HEK293 (cell line): ENCODE measurements at regions not wholly inside any gene's neighbourhood (a gene's known extent, or its start where the extent isn't known, plus 50 kb on each side); places are given as distances from the start of the nearest gene placed in this dataset.
"Not testable (repeated sequence)": the region's sequence is repeated elsewhere in the genome, so short reads cannot be mapped to it uniquely, and the experiment has no call there.

Experiments used
- CTCF ChIA-PET: fragments of 350-600 bp; formaldehyde crosslinking; extraction: SDS; loops from one replicate; lab custom pipeline; 2021; ENCODE audit warnings: antibody characterized with exemption; lab: Yijun Ruan, JAX
- POLR2A ChIA-PET: fragments of 300-600 bp; formaldehyde crosslinking; extraction: SDS; loops from one replicate; lab custom pipeline; 2020; ENCODE audit warnings: antibody characterized with exemption, inconsistent platforms; lab: Yijun Ruan, JAX
- H3K27ac ChIP-seq: fragments of 200-500 bp; sonication (Bioruptor generic); 2 replicates; pipeline ENCODE4 v1.5.1; 2014; ENCODE audit warnings: low read depth, low read length, control low read depth, inconsistent platforms; ENCODE audit errors: extremely low read depth
- H3K36me3 ChIP-seq, 2 experiments: fragments of 200-500 bp in 1 of 2; sonication (Bioruptor generic) in 1 of 2; 1 replicate in 1 of 2; 2 replicates in 1 of 2; pipeline ENCODE4 v1.5.1; 2014 to 2017; ENCODE audit warnings: inconsistent platforms in 2 of 2, low read length in 2 of 2; ENCODE audit not compliant: control insufficient read depth in 2 of 2, insufficient read depth in 1 of 2
- H3K4me1 ChIP-seq: fragments of 200-500 bp; sonication (Bioruptor generic); 2 replicates; pipeline ENCODE4 v1.5.1; 2014; ENCODE audit warnings: mild to moderate bottlenecking, low read length, inconsistent platforms; ENCODE audit not compliant: control insufficient read depth, insufficient read depth
- H3K4me3 ChIP-seq: 2 replicates; pipeline ENCODE4 v1.5.1; 2011; ENCODE audit warnings: low read depth, mild to moderate bottlenecking, control low read depth, low read length, moderate library complexity
- H3K9me3 ChIP-seq: fragments of 200-500 bp; sonication (Bioruptor generic); 2 replicates; pipeline ENCODE4 v1.5.1; 2014; ENCODE audit warnings: low read depth, low read length, inconsistent platforms; ENCODE audit not compliant: control insufficient read depth, insufficient read depth
- KLF16 ChIP-seq: fragments of 450-650 bp; formaldehyde crosslinking; IDR thresholded peaks from 2 replicates; pipeline ENCODE4 v1.5.1; 2017; ENCODE audit warnings: missing biosample characterization, missing genetic modification characterization
- SCRT1 ChIP-seq: fragments of 450-650 bp; formaldehyde crosslinking; IDR thresholded peaks from 2 replicates; pipeline ENCODE4 v1.5.1; 2016; ENCODE audit warnings: missing biosample characterization, missing genetic modification characterization, borderline replicate concordance
- SCRT2 ChIP-seq: fragments of 450-650 bp; formaldehyde crosslinking; IDR thresholded peaks from 2 replicates; pipeline ENCODE4 v1.5.1; 2016; ENCODE audit warnings: missing biosample characterization, missing genetic modification characterization
- ZFHX2 ChIP-seq: fragments of 450-650 bp; formaldehyde crosslinking; conservative IDR thresholded peaks from 2 replicates; pipeline ENCODE4 v1.5.1; 2016; ENCODE audit warnings: missing biosample characterization, missing genetic modification characterization
- ZNF112 ChIP-seq: fragments of 450-650 bp; formaldehyde crosslinking; IDR thresholded peaks from 2 replicates; pipeline ENCODE4 v1.5.0; 2017; ENCODE audit warnings: missing biosample characterization, missing genetic modification characterization
- ZNF148 ChIP-seq: fragments of 450-650 bp; formaldehyde crosslinking; IDR thresholded peaks from 2 replicates; pipeline ENCODE4 v1.5.0; 2017; ENCODE audit warnings: missing biosample characterization, missing genetic modification characterization, borderline replicate concordance
- ZNF157 ChIP-seq: fragments of 450-650 bp; formaldehyde crosslinking; IDR thresholded peaks from 2 replicates; pipeline ENCODE4 v1.5.1; 2016; ENCODE audit warnings: missing biosample characterization, missing genetic modification characterization
- ZNF19 ChIP-seq: fragments of 450-650 bp; formaldehyde crosslinking; IDR thresholded peaks from 2 replicates; pipeline ENCODE4; 2016; ENCODE audit warnings: missing biosample characterization, missing genetic modification characterization, low read depth
- ZNF223 ChIP-seq: fragments of 450-650 bp; formaldehyde crosslinking; IDR thresholded peaks from 2 replicates; pipeline ENCODE4 v1.5.1; 2016; ENCODE audit warnings: missing biosample characterization, missing genetic modification characterization
- ZNF23 ChIP-seq: fragments of 450-650 bp; formaldehyde crosslinking; IDR thresholded peaks from 2 replicates; pipeline ENCODE4 v1.5.1; 2016; ENCODE audit warnings: missing biosample characterization, missing genetic modification characterization, borderline replicate concordance
- ZNF274 ChIP-seq, 2 experiments: fragments of 200-500 bp in 1 of 2; fragments of 450-650 bp in 1 of 2; sonication (Bioruptor generic) in 1 of 2; formaldehyde crosslinking in 1 of 2; IDR thresholded peaks; 2 replicates each; pipeline versions ENCODE4 v1.5.1 to v1.6.1; 2014 to 2016; ENCODE audit warnings: borderline replicate concordance in 1 of 2, inconsistent platforms in 1 of 2, low read length in 1 of 2, missing biosample characterization in 1 of 2, missing genetic modification characterization in 1 of 2
- ZNF311 ChIP-seq: fragments of 450-650 bp; formaldehyde crosslinking; IDR thresholded peaks from 2 replicates; pipeline ENCODE4 v1.5.1; 2017; ENCODE audit warnings: missing biosample characterization, missing genetic modification characterization, borderline replicate concordance
- ZNF341 ChIP-seq: fragments of 450-650 bp; formaldehyde crosslinking; IDR thresholded peaks from 2 replicates; pipeline ENCODE4; 2016; ENCODE audit warnings: low read depth, missing biosample characterization, missing genetic modification characterization
- ZNF404 ChIP-seq: fragments of 450-650 bp; formaldehyde crosslinking; IDR thresholded peaks from 2 replicates; pipeline ENCODE4 v1.5.1; 2017; ENCODE audit warnings: missing biosample characterization, missing genetic modification characterization
- ZNF548 ChIP-seq: fragments of 450-650 bp; formaldehyde crosslinking; IDR thresholded peaks from 2 replicates; pipeline ENCODE4 v1.5.1; 2016; ENCODE audit warnings: missing biosample characterization, missing genetic modification characterization
- ZNF639 ChIP-seq: fragments of 450-650 bp; formaldehyde crosslinking; IDR thresholded peaks from 2 replicates; pipeline ENCODE4 v1.5.1; 2016; ENCODE audit warnings: missing biosample characterization, missing genetic modification characterization
- ZSCAN16 ChIP-seq: fragments of 450-650 bp; formaldehyde crosslinking; IDR thresholded peaks from 2 replicates; pipeline ENCODE4 v1.5.1; 2016; ENCODE audit warnings: missing biosample characterization, missing genetic modification characterization
- ZSCAN30 ChIP-seq: fragments of 450-650 bp; IDR thresholded peaks from 2 replicates; pipeline ENCODE4 v1.5.1; 2018; ENCODE audit warnings: missing biosample characterization, mild to moderate bottlenecking, missing genetic modification characterization, moderate library complexity
- TF ChIP-seq, protein P1 (sequence below): fragments of 450-650 bp; formaldehyde crosslinking; IDR thresholded peaks from 2 replicates; pipeline ENCODE4 v1.5.1; 2017; ENCODE audit warnings: missing biosample characterization, missing genetic modification characterization
- TF ChIP-seq, protein P2 (sequence below): fragments of 450-650 bp; formaldehyde crosslinking; IDR thresholded peaks from 2 replicates; pipeline ENCODE4 v1.5.1; 2016; ENCODE audit warnings: missing biosample characterization, missing genetic modification characterization
- TF ChIP-seq, protein P3 (sequence below): IDR thresholded peaks from 2 replicates; pipeline ENCODE4 v1.6.1; 2011; ENCODE audit warnings: mild to moderate bottlenecking, low read depth, low read length, borderline replicate concordance

DNA sequence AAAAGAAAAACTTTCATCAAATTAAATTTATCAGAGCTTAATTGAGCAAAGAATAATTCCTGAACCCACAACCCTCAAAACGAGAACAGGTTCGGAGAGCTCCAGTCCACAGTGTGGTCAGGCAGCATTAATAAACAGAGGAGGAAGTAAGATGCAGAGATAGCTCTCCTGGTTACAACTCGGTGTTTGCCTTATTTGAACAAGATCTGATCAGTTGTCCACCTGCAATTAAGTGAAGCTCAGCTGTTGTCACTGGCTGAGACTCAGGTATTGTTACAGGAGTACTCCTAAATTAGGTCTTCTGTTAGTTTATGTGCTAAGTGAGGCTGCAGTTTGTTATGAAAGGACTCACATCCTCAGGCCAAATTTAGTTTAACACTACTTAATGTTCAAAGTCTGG, 451.4 kb upstream of the PDE3A start (continued):
- TF ChIP-seq ZNF148 (tag by site-specific recombination) (no peak), ZNF548 (tag by site-specific recombination) (no peak), KLF16 (tag by site-specific recombination) (no peak), ZNF157 (no peak), ZNF404 (no peak), ZNF23 (tag by site-specific recombination) (no peak), SCRT2 (tag by site-specific recombination) (no peak)
- TF ChIP-seq, protein P1, sequence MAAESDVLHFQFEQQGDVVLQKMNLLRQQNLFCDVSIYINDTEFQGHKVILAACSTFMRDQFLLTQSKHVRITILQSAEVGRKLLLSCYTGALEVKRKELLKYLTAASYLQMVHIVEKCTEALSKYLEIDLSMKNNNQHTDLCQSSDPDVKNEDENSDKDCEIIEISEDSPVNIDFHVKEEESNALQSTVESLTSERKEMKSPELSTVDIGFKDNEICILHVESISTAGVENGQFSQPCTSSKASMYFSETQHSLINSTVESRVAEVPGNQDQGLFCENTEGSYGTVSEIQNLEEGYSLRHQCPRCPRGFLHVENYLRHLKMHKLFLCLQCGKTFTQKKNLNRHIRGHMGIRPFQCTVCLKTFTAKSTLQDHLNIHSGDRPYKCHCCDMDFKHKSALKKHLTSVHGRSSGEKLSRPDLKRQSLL: no peak

DNA sequence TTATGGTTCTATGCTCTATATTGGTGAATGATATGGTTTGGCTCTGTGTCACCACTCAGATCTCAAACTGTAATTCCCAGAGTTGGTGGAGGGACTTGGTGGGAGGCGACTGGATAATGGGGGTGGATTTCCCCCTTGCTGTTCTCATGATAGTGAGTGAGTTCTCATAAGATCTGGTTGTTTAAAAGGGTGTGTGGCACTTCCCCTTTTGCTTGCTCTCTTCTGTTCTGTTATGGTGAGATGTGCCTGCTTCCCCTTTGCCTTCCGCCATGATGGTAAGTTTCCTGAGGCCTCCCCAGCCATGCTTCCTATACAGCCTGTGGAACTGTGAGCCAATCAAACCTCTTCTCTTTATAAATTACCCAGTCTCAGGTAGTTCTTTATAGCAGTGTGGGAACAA, 446.6 kb upstream of the PDE3A start:
- H3K4me1 ChIP-seq, H3K9me3 ChIP-seq, POLR2A ChIA-PET, CTCF ChIA-PET, H3K4me3 ChIP-seq, H3K36me3 ChIP-seq, H3K27ac ChIP-seq: not testable (repeated sequence)

DNA sequence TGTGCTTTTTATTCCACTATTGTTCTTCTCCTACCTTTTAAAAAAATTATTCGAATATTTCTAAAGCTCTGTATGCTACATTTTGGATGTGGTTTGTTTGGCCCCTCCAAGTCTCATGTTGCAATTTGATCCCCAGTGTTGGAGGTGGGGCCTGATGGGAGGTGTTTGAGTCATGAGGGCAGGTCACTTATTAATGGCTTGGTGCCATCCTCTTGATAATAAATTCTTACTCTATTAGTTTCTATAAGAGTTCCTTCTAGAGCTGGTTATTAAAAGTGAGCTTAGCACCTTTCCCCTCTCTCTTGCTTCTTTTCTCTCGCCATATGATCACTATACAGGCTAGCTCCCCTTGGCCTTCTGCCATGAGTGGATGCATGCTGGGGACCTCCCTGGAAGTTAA, 445.6 kb upstream of the PDE3A start:
- POLR2A ChIA-PET: no interaction called here
- H3K4me3 ChIP-seq: no peak overlapping the region
- no peaks in the 10 kb centered on the region for H3K9me3 ChIP-seq
- H3K27ac ChIP-seq: no peak overlapping the region
- H3K36me3 ChIP-seq: no peaks in the 10 kb centered on the region
- H3K4me1 ChIP-seq: no peaks in the 10 kb centered on the region
- CTCF ChIA-PET: no interaction called here
- TF ChIP-seq ZNF112 (tag by site-specific recombination) (no peak), ZNF274 (IDR thresholded peaks at IDR 0.05; ENCODE audit: low read length) (no peak), ZNF274 (tag by site-specific recombination; IDR thresholded peaks at IDR 0.05; ENCODE audit: borderline replicate concordance) (no peak), ZSCAN16 (no peak), ZNF19 (no peak)

- Histone ChIP-seq H3K27ac (no peak overlapping the region), H3K9me3 (no peaks in the 10 kb centered on the region), H3K4me1 (no peaks in the 10 kb centered on the region), H3K4me3 (no peak overlapping the region), H3K36me3 (no peaks in the 10 kb centered on the region)
- CTCF ChIA-PET: interaction anchor here (1.2 kb wide), 1 partner anchor 185 kb away, joined by 4 read pairs; no protein-coding TSS in a partner anchor
- POLR2A ChIA-PET: no interaction called here
- TF ChIP-seq ZNF639 (tag by site-specific recombination): no peak
- TF ChIP-seq SCRT1 (tag by site-specific recombination): no peak
- TF ChIP-seq ZSCAN30 (tag by site-specific recombination): no peak
- TF ChIP-seq, protein P2, sequence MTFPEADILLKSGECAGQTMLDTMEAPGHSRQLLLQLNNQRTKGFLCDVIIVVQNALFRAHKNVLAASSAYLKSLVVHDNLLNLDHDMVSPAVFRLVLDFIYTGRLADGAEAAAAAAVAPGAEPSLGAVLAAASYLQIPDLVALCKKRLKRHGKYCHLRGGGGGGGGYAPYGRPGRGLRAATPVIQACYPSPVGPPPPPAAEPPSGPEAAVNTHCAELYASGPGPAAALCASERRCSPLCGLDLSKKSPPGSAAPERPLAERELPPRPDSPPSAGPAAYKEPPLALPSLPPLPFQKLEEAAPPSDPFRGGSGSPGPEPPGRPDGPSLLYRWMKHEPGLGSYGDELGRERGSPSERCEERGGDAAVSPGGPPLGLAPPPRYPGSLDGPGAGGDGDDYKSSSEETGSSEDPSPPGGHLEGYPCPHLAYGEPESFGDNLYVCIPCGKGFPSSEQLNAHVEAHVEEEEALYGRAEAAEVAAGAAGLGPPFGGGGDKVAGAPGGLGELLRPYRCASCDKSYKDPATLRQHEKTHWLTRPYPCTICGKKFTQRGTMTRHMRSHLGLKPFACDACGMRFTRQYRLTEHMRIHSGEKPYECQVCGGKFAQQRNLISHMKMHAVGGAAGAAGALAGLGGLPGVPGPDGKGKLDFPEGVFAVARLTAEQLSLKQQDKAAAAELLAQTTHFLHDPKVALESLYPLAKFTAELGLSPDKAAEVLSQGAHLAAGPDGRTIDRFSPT (tag by site-specific recombination): no peak
- TF ChIP-seq ZNF311 (tag by site-specific recombination): no peak
- TF ChIP-seq, protein P3, sequence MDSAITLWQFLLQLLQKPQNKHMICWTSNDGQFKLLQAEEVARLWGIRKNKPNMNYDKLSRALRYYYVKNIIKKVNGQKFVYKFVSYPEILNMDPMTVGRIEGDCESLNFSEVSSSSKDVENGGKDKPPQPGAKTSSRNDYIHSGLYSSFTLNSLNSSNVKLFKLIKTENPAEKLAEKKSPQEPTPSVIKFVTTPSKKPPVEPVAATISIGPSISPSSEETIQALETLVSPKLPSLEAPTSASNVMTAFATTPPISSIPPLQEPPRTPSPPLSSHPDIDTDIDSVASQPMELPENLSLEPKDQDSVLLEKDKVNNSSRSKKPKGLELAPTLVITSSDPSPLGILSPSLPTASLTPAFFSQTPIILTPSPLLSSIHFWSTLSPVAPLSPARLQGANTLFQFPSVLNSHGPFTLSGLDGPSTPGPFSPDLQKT: no peak
- no peak for TF ChIP-seq ZNF341 (tag by site-specific recombination)
- TF ChIP-seq ZFHX2 (tag by site-specific recombination): no peak
- no peak for TF ChIP-seq ZNF223
Observed at GRCh38 chr12:19924360-19924759, 444.0 kb upstream of the PDE3A start.
